GM04503 (cell line): ENCODE measurements at regions not wholly inside any gene's neighbourhood (a gene's known extent, or its start where the extent isn't known, plus 50 kb on each side); places are given as distances from the start of the nearest gene placed in this dataset.

Experiments
- DNase-seq: peaks from one replicate; pipeline ENCODE4 v3.0.0-alpha.2; 2012; ENCODE audit warnings: low read depth

DNA sequence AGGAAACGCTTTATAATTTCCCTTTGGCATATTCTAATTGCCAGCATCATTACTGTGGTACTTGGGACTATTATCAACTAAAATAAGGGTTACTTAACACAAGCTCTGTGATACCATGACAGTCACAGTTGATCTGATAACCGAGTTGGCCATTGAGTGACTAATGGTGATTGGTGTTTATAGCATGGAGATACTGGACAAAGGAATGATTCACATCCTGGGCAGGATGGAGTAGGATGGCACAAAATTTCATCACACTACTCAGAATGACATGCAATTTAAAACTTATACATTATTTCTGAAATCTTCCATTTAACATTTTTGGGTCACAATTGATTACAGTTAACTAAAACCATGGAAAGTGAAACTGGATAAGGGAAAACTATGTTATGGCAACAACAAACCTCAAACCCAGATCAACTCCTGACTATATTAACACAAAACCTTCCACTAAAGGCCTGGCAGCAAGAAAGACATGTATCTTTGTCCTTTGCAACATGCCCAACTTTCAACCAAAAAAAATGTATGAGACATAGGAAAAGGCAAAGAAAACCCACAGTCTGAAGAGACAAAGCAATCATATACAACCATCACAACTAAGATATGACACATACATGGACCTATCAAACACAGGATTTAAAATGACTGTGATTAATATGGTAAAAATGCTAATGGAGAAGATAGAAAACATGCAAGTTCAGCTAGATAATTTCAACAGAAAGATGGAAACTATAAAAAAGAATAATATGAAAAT, 208.5 kb upstream of the NRP1 start:
- DNase-seq, result no peak

DNA sequence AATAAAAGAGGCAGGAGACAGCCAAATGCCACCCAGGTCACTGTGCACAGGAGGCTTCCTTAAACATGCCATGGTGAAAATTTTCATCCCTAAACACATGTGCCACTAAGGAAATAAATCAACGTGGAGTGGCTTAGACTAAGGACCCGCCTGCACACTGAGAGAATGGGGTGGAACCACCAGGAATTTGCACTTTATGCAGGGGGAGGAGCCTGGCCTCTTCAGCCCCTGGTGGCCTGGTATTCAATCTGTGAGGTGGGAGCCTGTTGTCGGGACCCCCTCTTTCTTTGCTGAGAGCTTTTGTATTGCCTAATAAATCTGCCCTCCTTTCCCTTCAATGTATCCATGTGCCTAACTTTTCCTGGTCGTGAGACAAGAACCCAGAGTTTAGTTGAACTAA, 204.6 kb upstream of the NRP1 start:
- DNase-seq, result no peak

DNA sequence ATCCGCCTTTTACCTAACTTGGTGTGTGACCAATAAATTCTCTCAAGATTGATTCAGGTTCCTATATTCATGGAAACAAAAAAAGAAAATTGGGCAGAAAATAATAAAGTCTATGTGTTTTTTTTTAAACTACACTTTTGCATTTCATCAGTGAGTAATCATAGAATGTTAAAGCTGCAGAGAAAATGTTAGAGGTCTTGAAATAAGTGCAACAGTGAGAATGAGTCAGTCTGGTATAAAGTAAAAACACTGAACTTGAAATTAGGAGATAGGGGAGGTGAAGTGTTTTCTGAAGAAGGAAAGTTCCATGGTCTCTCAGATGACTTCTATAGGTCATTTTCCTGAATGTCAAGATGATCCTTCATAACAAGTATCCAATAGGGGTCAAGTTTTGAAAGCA, 202.6 kb upstream of the NRP1 start:
- DNase-seq, result no peak

DNA sequence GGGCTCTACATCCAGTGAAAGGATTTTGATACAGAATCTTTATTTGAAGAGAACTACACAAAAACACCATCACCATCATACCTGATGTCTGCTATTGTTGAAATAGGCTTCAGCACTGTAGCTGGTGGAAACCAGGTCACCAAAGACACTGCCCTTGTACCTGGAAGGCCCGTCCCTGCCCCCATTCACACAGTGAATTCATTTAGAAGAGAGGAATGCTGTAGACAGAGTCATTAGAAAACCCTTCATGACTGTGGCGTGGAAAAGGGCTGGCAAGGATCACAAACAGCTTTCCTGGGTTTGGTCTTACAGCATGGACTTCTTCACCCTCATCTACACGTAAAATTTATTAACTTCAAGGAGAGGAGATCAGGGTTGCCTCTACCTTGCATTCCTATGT, 202.0 kb upstream of the NRP1 start:
- no peak for DNase-seq

DNA sequence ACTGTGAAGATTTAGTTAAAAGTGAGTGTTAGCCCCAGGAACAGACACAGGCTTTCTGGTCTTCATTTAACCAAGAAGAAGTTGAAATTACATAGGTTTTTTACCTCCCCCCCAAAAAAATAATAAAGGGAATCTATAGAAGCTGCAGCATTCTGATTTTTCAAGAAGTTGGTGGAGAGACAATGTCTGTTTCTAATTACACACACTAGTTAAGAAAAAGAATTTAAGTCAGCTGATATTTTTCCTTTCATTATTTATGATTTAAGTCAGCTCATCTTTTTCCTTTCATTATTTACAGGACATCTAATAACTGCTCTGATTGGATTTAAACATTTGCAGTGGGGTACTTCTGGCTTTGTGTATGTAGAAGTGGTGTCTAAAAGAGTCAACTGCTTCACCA, 201.4 kb upstream of the NRP1 start:
- DNase-seq, result no peak

DNA sequence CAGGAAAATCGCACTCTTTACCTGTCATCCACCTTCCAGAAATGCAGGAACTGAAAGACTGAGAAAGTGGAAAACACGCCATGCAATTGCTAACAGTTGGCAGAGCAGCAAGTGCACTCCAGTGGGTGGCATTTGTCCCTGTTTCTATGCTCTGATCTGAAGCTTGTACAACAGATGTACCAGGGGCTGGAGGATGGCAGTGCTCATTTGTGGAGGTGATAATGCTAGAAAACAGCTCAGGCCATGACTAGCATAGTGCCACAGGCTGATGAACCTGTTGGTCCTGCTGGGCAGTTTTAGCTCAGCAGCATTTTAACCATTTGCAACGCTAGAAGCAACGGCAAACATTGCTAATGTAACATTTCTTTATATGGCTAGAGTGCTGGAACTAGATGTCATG, 199.9 kb upstream of the NRP1 start:
- DNase-seq, result no peak

DNA sequence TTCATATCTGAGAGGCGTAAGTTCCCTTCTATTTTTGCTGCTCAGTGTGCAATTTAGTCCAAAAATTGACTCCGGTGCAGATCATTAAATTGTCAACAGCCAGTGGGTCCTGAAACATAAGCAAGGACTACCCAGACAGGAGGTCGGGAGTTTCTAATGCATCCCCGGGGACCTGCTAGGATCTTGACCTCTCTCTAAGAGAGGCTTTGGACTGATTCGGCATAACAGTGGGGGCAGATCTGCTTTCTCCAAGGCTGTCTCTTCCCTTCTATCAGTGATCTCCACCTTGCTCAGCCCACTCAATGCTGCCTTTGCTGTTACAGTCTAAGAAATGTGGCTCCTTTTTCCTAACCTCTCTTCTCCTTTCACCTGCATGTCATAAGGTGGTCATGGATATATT, 199.1 kb upstream of the NRP1 start:
- no peak for DNase-seq

DNA sequence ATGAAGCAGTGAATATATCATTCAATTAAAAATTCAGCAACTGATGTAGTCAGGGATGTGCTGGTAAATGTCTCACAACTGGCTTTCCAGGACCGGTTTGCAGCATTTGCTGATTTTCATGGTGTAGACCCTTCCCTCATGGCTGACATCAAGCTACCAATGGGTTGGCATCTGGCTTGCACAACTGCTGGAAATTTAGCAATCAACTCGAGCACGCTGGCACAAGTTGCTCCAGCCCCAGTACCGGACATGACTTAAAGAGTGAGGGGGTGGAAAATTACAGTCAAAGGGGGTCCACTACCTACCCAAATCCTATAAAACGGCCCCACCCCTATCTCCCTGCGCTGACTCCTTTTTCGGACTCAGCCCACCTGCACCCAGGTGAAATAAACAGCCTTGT, 198.4 kb upstream of the NRP1 start:
- no peak for DNase-seq

DNA sequence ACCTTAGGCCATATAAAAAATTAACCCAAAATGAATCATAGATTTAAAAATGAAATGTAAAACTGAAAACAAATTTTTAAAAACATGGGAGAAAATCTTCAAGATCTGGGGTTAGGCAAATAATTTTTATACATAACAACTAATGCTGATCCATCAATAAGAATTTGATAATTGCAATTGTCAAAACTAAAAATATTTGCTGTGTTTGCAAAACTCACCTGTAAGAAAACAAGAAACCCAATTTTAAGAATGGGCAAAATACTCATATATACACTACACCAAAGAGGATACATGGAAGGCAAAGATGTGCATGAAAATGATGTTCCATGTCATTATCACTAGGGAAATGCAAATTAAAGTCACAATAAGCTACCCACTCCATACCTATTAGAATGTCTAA, 194.8 kb upstream of the NRP1 start:
- DNase-seq, result no peak

DNA sequence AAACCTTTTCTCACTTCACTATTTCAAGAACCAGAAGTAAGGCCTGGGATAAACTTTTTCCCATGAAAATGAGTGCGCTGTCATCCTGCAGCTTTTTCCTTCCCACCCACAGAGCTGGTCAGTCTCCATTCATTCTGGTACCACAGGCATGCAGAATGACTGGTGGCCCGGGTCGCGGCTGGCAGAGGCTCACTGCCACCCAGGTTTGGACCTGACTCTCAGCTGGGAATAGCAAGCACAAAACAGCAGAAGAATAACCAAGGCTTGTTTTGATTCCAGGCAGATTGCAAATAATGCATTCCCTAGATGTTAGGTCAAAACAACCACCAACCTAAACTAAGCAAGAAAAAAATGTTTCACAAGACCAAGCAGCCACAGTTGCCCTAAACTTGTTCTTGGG, 190.5 kb upstream of the NRP1 start:
- DNase-seq, result peak; percentile 83

DNA sequence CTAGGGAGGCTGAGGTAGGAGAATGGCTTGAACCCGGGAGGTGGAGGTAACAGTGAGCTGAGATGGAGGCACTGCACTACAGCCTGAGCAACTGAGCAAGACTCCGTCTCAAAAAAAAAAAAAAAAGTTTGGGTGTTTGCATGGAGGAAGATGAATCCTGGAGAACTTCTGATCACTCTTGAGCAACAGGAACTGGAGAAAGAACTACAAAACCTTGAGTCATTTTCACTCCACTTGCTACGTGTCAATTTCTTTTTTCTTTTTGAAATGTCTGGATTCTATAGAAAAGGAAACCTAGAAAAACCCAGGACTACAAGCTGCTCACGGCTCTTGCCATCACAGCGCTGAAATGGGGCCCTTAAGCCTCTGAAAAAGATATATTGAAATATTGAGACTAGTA, 189.6 kb upstream of the NRP1 start:
- DNase-seq, result no peak

DNA sequence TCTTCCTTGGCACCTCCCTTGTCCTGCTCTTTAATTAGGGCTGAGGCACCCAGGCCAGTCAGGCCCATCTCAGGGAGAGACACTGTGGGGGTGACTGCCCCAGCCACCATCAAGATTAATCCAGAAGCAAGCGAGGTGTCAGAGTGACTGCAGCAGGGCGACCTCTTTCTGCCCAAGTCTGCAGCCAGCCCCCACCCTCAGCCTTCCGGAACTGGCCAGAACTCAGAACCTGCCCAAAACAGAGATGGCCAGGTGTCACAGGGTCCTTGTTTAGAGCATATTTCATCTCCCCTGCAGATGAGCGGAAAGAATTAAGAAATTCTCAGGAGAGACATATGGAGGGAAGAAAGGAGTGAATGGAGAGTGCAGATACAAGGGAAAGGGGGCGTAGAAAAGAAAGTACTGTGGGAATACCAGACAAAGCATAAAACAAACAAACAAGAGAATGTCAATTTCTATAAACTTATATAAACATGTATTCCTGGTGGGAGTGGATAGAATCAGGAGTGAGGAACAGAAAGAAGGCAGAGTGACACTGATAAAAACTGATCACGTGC, 188.8 kb upstream of the NRP1 start:
- no peak for DNase-seq

DNA sequence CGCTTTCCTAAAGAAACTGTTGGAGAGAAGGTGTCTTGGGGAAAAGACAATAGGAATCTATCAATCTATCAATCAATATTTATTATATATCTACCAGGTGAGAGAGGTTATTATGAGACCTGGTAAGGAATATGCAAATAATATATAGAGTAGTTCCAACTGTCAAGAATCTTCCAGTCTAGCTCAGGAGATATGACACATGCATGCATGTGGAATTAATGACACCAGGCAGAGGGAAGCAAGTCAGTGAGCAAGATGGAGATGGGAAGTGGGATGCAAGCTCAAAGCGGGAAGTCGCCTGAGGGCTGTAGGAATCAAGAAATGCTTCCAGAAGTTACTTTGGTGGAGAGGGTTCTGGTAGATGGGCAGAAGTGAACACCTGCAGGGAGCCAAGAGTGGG, 187.4 kb upstream of the NRP1 start:
- no peak for DNase-seq

DNA sequence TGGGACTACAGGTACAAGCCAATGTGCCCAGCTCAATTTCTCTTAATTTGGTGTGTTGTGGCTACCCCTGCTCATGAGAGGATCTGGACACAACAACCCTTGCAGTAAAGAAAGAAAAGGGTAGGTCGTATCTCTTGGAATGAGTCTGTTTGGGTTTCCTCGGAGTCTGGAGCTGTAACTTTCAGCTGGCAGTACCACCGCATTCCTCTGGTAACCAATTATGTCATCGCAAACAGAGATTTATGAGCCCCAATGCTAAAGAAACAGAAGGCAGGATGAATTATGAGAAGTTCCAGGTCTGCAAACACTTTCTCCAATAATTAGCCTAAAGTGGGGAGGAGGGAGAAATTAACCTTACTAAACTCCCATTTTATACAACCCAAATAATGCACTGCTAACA, 186.6 kb upstream of the NRP1 start:
- no peak for DNase-seq

DNA sequence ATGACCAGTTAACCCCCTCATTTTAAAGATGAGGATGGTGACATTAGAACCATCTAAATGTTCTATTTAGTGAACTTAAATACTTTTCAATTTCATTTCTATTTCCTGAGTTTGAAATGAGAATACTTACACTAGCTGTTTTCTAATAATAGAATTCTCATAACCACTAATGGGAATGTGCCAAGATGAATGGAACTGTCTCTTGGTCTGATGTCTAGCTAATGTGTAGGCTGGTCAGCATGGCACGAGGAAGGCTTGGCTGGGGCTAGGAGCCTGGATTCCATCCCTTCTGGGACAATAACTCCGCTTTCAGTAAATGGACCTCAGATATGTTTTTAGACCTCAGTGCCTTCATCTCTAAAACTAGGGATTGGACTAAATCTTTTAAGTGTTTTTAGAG, 185.8 kb upstream of the NRP1 start:
- no peak for DNase-seq

DNA sequence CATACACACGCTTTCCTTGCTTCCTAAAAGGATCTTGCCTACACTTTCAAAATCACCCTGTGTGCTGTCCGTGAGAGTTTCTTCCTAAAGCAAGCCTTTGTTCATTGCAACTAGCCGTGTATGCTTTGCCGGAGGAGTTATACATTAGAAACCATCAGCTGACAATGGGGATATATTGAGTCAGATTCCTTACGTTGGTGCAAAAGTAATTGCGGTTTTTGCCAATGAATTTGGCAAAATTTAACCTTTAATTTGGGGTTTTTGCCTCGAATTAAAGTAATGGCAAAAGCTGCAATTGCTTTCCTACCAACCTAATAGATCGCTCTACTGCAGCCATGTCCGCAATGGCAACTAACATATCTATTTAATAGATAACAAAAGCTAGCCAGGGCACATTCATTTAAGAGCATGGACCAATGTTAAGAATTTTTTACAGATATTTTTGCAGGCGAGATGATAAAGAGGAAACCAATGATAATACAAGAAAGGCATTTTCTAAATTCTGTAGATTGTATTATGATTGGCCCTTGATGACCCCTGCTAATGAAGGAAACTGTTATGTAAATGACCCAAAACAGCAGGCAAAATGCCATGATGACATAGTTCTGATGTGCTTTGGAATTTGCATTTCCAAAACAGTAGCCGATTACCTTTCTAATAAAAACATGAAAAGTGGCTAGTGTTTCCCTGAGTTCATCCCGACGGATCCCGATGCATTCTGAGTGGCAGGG, 184.8 kb upstream of the NRP1 start:
- DNase-seq, result no peak

DNA sequence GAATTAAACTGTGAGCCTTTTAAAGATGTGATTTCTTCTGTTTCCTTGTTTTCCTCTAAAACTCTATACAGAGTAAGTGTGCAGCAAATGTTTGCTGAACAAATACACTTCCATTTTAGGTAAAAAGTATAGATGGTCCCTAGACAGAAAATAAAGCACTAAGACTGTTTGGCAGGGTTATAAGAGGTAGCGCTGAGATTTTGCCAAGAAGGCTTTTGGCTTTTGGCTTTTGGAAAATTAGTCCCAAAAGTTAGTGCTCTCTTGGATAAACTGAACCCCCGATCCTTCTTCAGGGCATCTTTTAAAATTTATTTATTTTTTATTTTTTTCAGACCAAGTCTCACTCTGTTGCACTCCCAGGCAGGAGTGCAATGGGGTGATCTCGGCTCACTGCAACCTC, 175.7 kb upstream of the NRP1 start:
- no peak for DNase-seq

DNA sequence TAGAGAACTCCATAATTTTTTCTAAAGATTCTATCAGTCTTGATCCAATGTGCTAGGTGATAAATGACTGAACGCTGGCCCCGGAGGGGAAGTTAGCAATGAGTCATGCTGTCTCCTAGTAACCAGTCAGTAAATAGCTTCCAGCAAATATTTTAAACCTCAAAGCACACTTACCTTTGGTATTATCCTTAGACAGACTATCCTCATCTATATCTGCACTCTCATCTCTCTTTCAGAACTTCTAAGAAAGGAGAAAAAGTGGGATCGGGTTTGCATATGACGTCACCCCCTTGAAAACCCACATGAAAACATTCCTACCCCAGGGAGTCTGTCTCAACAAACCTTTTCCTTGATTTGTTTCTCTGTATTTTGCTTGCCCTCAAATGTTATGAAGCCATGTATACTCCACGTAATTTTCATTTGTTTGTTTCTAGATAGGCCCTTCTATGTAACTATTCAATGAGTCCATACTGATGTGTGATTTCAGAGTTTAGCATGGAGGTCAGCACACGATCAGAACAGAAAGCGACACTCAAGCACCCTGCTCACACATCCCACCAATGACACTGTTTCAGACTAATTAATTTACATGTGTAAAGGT, 174.9 kb upstream of the NRP1 start:
- DNase-seq, result peak; percentile 56

DNA sequence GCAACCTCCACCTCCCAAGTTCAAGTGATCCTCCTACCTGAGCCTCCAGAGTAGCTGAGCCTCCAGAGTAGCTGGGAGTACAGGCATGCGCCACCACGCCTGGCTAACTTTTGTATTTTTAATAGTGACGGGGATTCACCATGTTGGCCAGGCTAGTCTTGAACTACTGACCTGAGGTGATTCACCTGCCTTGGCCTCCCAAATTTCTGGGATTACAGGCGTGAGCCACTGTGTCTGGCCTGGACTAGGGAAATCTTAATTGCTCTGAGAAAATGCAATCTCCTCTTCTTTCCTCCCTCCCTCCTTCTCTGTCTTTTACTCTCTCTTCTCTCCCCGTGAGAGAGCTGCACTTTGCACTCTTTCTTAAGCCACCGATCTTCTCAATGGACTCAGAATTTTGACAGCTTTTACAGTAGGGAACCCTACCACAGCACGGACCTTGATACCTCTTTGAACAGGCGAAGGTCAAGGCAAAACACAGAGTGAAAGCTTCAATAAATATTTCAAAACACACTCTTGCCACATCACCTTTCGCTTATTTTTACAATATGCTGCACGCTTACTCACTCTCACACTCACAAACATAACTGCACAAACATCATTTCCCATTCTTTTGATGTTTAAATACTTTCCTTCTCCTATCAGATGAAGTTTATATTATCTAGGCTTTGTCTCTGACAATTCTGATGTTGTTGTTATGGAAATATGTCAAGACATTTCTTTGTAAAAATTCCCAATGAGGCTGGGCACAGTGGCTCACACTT, 173.4 kb upstream of the NRP1 start:
- no peak for DNase-seq

DNA sequence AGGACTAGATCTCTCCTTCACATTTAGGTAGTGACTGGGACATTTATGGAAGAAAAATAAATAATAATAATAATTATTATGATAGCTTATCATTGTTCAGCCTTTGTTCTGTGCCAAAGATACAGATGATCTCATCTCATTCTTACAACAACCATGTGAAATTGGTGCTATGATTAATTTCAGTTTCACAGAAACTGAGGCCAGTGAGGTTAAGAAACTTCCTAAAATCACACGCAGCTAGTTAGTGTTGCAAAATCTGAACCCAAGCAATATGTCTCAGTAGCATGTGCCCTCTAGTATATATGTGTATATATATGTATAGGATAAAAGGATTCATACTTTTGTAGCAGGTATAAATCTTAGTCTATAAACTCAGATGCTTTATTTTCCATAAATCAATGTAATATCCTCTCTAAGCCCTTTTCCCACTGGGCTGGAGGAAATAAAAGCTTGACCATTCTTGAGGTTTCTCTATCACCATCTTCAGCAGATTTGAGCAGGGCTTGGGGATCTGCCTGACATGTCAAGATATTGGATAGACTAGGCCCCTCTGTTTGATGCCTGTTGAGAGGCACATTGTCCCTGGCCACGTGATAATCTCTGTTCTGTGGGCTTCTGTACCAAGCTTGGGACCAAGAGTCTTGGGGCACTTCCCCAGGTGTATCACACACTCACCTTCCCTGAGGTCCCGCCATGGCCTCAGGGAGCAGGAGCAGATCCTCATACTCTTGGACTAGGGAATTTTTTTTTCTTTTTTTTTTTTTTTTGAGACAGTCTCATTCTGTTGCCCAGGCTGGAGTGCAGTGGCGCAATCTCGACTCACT, 172.6 kb upstream of the NRP1 start:
- DNase-seq, result no peak

DNA sequence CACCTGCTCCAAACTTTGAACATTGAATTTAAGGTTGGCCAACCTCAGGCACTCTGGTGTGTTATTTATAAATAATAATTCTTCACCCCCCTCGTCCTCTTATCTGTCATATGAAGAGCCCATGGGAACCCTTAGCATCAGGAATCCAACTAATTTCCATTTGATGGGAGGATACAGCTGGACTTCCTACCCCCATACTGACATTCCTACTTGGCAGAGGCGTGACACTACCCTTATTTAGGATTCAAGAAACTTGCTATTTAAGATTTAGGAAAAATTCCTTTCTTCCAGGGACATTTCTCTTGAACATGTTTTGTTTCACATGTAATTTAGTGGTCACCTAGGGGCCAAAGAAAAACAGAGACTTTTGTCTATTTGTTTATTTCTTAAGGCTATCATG, 171.9 kb upstream of the NRP1 start:
- no peak for DNase-seq

DNA sequence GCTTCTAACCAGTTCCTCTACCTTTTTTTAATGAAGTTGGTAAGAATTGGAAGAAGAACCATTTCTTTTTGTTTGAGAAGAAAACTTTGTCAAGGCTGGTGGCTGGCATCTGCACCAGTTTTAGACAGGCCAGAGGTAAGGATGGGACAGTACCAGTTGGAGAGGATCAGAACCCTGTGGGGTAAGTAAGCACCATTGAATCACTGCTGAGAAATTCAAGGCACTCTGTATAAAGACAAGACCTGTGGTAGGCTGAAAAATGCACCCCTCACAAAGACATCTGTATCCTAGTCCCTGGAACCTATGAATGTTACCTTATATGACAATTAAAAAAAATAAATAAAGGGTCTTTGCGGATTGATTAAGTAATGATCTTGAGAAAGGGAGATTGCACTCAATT, 166.7 kb upstream of the NRP1 start:
- no peak for DNase-seq
